ENCODE measurements at regions not wholly inside any gene's neighbourhood (a gene's known extent, or its start where the extent isn't known, plus 50 kb on each side); places are given as distances from the start of the nearest gene placed in this dataset.

DNA sequence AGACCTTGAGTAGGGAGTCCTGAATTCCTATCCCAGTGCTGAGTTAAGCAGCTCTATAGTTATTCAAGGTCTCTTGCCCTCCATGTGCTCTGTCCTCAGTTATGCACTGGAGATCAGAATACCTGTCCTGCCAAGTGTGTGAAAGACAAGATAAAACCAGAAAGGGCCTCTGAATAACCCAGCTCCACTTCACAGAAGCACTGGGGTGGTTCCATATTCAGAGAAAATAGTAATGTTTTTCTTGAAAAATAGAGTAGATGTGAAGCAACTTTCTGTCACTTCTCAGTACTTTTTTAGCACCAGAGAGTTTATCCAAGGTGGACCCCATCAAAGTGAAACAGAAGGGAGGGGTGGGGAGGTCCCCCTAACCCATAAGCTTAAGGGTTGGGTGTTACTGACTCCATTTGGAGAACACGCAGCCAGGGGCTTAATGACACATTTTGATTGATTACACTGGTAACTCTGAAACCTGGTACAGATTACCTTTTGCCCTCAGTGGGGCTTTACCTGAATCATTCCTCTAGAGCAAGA lies 509.8 kb upstream of the JARID2 start:
- no peak overlapping the region for H3K4me2 ChIP-seq (ENCODE audit: insufficient read depth, low read length)
- DNase-seq (ENCODE audit: insufficient read length, low spot score, missing footprints) = no peak
- H4K20me1 ChIP-seq (ENCODE audit: insufficient read depth, low read length) = no peaks in the 10 kb centered on the region
- TF ChIP-seq, protein P1, sequence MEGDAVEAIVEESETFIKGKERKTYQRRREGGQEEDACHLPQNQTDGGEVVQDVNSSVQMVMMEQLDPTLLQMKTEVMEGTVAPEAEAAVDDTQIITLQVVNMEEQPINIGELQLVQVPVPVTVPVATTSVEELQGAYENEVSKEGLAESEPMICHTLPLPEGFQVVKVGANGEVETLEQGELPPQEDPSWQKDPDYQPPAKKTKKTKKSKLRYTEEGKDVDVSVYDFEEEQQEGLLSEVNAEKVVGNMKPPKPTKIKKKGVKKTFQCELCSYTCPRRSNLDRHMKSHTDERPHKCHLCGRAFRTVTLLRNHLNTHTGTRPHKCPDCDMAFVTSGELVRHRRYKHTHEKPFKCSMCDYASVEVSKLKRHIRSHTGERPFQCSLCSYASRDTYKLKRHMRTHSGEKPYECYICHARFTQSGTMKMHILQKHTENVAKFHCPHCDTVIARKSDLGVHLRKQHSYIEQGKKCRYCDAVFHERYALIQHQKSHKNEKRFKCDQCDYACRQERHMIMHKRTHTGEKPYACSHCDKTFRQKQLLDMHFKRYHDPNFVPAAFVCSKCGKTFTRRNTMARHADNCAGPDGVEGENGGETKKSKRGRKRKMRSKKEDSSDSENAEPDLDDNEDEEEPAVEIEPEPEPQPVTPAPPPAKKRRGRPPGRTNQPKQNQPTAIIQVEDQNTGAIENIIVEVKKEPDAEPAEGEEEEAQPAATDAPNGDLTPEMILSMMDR (IDR thresholded peaks at IDR 0.05; ENCODE audit: extremely low read depth, low read depth, low read length) = no peak
- H3K9me3 ChIP-seq (ENCODE audit: low read depth, low read length) = no peaks in the 10 kb centered on the region
- peak overlapping the region; percentile 97 for H3K27ac ChIP-seq (ENCODE audit: low read depth, low read length)
- H3K4me1 ChIP-seq (ENCODE audit: insufficient read depth, low read length) = peaks cover 33% of the 10 kb centered on the region
- H3K79me2 ChIP-seq (ENCODE audit: insufficient read depth, low read length) = no peaks in the 10 kb centered on the region
- no peaks in the 10 kb centered on the region for H3K27me3 ChIP-seq (ENCODE audit: insufficient read depth, low read length)
- H2AFZ ChIP-seq (ENCODE audit: low read length) = no peak overlapping the region
- no peak overlapping the region for H3K4me3 ChIP-seq (ENCODE audit: insufficient read depth, low read length)
- no peaks in the 10 kb centered on the region for H3K36me3 ChIP-seq (ENCODE audit: insufficient read depth, low read length)

DNA sequence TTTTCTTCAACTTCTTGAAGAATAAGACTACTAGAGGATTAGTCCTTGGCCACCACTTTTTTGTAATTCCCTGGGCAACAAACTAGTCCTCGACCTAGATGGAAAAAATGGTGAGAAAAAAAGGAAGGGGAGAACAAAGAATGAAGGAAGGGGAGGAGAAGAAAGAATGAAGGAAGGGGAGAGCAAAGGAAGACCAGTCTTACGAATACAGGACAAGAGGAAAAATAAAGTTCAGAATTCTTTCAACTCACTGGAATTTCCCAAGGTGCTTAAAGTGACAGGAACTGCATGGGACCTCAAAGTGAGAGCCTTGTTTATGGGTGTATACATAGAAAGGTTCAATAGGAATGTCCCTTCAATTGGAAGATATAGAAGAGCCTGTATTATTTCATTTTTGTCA lies 509.3 kb upstream of the JARID2 start:
- Histone ChIP-seq H3K4me3 (ENCODE audit: insufficient read depth, low read length) (no peak overlapping the region), H3K36me3 (ENCODE audit: insufficient read depth, low read length) (no peaks in the 10 kb centered on the region), H3K27ac (ENCODE audit: low read depth, low read length) (no peak overlapping the region), H3K9me3 (ENCODE audit: low read depth, low read length) (no peaks in the 10 kb centered on the region), H3K4me1 (ENCODE audit: insufficient read depth, low read length) (peaks cover 33% of the 10 kb centered on the region), H4K20me1 (ENCODE audit: insufficient read depth, low read length) (no peaks in the 10 kb centered on the region), H3K27me3 (ENCODE audit: insufficient read depth, low read length) (no peaks in the 10 kb centered on the region), H2AFZ (ENCODE audit: low read length) (no peak overlapping the region), H3K79me2 (ENCODE audit: insufficient read depth, low read length) (no peaks in the 10 kb centered on the region), H3K4me2 (ENCODE audit: insufficient read depth, low read length) (no peak overlapping the region)
- DNase-seq (ENCODE audit: insufficient read length, low spot score, missing footprints) = no peak
- TF ChIP-seq, protein P1 (IDR thresholded peaks at IDR 0.05; ENCODE audit: extremely low read depth, low read depth, low read length) = no peak

DNA sequence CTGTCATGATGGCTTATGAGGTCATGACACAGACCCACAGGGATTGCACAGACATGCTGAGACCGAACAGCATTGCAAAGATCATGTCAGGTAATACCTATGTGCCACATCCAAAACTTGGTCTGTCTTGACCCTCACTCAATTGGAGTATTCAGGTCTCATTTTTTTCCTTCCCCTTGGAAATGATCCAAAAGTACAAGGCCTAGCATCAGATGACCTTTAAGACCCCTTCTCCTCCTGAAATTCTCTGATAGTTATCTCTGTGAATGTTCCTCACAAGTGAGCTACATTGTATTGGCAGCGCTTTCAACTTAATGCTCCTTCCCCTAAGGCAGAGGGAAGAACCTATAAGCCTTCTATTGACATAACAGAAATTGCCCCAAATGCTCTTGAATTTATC lies 507.4 kb upstream of the JARID2 start:
- H3K79me2 ChIP-seq (ENCODE audit: insufficient read depth, low read length) = no peaks in the 10 kb centered on the region
- H3K4me1 ChIP-seq (ENCODE audit: insufficient read depth, low read length) = peaks cover 31% of the 10 kb centered on the region
- H2AFZ ChIP-seq (ENCODE audit: low read length) = no peak overlapping the region
- no peaks in the 10 kb centered on the region for H4K20me1 ChIP-seq (ENCODE audit: insufficient read depth, low read length)
- no peak for DNase-seq (ENCODE audit: insufficient read length, low spot score, missing footprints)
- no peak overlapping the region for H3K4me2 ChIP-seq (ENCODE audit: insufficient read depth, low read length)
- H3K9me3 ChIP-seq (ENCODE audit: low read depth, low read length) = no peaks in the 10 kb centered on the region
- H3K27ac ChIP-seq (ENCODE audit: low read depth, low read length) = no peak overlapping the region
- H3K4me3 ChIP-seq (ENCODE audit: insufficient read depth, low read length) = no peak overlapping the region
- H3K36me3 ChIP-seq (ENCODE audit: insufficient read depth, low read length) = no peaks in the 10 kb centered on the region
- TF ChIP-seq, protein P1 (IDR thresholded peaks at IDR 0.05; ENCODE audit: extremely low read depth, low read depth, low read length) = no peak
- no peaks in the 10 kb centered on the region for H3K27me3 ChIP-seq (ENCODE audit: insufficient read depth, low read length)

DNA sequence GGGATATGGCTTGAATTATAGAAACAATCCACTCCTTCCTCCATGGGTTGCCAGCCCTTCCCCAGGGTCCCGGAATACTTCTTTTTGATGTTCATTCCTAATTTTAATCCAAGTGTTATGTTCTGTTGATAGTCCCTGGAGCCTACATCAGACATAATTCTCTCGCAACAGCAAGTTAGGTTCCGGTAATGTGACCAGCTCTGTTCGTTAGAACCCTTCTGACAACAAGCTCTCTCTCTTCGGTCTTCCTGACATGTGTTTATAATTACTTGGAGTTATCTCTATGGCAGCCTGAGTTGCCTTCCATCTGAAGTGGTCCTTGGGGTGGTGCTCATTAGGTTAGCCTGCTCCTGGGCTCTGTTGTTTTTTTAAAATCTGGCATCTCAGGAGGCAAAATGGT lies 506.9 kb upstream of the JARID2 start:
- H3K36me3 ChIP-seq (ENCODE audit: insufficient read depth, low read length) = no peaks in the 10 kb centered on the region
- no peak overlapping the region for H2AFZ ChIP-seq (ENCODE audit: low read length)
- TF ChIP-seq, protein P1 (IDR thresholded peaks at IDR 0.05; ENCODE audit: extremely low read depth, low read depth, low read length) = no peak

More for the DNA sequence above, 506.9 kb upstream of the JARID2 start:
- Histone ChIP-seq H3K9me3 (ENCODE audit: low read depth, low read length) (no peaks in the 10 kb centered on the region), H3K27me3 (ENCODE audit: insufficient read depth, low read length) (no peaks in the 10 kb centered on the region), H3K79me2 (ENCODE audit: insufficient read depth, low read length) (no peaks in the 10 kb centered on the region), H3K27ac (ENCODE audit: low read depth, low read length) (no peak overlapping the region), H3K4me2 (ENCODE audit: insufficient read depth, low read length) (no peak overlapping the region), H3K4me1 (ENCODE audit: insufficient read depth, low read length) (peaks cover 31% of the 10 kb centered on the region), H3K4me3 (ENCODE audit: insufficient read depth, low read length) (no peak overlapping the region), H4K20me1 (ENCODE audit: insufficient read depth, low read length) (no peaks in the 10 kb centered on the region)
- DNase-seq (ENCODE audit: insufficient read length, low spot score, missing footprints) = no peak
